GM19351 (cell line): ENCODE measurements at regions not wholly inside any gene's neighbourhood (a gene's known extent, or its start where the extent isn't known, plus 50 kb on each side); places are given as distances from the start of the nearest gene placed in this dataset.
A peak's percentile ranks its signal among the peaks of the same experiment; 100 is the strongest.
"Not testable (repeated sequence)": the region's sequence is repeated elsewhere in the genome, so short reads cannot be mapped to it uniquely, and the experiment has no call there.

Source experiments
- ATAC-seq: cut with Tn5 transposase; IDR thresholded peaks from one replicate; pipeline ENCODE4 v1.9.1; 2021; ENCODE audit warnings: mild to moderate bottlenecking, moderate library complexity; ENCODE audit not compliant: unreplicated experiment

DNA sequence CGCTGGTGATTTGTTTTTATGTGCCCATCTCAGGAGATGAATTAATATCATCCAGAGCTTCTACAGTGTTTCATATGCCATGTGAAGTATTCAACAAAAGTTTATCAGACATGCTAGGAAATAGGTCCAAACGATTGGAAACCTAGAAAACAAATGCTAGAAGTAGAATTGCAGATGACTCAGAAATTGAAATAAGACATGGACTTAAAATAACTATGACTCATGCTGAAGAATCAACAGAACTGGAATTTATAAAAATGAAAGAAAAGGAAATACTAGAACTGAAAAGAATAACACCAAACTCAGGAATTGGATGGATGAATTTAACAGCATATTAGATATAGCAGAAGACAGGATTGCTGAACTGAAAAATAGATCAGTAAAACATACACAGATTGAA lies 172.7 kb upstream of the GIMD1 start:
- ATAC-seq, result no peak

DNA sequence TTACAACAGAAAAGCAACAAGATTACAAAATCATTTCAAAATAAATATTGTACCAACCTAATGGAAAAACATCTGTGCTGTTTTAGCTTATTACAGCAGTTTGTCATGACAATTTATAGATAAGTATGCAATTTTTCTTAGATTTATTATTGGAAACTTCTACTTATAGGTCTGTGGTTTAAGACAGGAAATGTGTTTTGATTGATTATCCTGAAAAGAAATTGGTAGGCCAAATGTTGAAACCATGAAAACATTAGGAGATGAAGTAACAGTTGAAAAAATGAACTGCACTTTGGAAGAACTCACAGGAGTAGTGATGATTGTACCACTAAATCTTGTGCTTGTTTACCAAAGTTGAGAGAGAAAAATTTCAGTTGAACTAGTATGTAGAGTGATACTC lies 162.2 kb upstream of the GIMD1 start:
- ATAC-seq, result no peak

DNA sequence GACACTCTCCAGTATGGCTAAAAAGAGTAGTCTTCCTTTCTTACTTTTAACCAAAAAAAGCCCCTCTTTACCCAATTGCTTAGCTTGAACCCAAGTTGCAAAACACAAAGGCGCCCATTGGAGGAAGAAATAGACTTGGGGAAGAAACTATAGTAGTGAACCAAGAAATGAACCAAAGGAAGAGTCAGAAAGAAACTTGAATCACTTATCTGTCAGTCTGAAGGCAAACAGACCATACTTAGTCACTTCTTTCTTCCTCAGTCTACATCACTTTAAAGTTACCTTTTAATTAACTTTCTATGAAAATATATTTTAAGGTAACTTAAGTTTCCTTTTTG lies 161.4 kb upstream of the GIMD1 start:
- ATAC-seq, result peak; percentile 55

DNA sequence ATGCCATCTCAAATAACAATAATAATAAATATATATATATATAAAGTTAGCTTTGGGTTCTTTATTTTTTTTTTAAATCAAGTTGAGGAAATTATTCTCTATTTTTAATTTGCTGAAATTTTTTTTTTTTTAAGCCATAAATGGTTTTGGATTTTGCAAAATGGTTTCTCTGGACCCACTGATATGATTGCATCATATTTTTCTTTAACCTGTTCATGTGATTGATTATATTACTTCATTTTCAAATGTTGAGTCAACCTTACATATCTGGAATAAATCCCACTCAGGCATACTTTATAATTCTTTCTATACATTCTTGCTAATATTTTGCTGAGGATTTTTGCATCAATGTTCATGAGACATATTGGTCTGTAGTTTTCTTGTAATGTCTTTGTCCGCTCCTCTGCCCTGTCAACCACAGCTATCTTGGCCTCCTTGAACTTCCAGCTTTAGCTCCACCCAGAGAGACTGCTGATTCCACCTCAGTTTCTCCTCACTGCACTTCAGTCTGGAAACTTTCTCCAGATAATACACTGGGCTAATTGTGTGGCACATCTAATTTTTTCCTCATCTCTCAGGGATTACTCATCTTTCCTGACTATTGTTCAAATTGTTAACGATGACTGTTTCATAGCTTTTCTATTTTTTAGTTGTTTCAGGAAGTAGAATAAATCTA lies 160.9 kb upstream of the GIMD1 start:
- ATAC-seq, result no peak

DNA sequence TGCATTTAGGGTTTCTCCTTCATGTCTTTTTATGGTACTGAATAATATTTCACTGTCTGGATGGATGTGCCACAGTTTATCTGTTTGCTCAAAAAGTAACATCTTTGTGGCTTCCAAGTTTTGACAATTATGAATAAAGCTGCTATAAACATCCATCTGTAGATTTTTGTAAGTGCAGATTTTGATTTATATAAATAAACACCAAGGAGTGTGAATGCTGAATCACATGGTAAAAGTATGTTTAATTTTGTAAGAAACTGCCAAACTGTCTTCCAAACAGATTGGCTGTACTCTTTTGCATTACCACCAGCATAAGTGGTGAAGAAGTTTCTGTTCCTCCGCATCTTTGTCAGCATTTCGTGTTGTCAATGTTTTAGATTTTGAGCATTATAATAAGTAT lies 158.7 kb upstream of the GIMD1 start:
- ATAC-seq, result no peak

DNA sequence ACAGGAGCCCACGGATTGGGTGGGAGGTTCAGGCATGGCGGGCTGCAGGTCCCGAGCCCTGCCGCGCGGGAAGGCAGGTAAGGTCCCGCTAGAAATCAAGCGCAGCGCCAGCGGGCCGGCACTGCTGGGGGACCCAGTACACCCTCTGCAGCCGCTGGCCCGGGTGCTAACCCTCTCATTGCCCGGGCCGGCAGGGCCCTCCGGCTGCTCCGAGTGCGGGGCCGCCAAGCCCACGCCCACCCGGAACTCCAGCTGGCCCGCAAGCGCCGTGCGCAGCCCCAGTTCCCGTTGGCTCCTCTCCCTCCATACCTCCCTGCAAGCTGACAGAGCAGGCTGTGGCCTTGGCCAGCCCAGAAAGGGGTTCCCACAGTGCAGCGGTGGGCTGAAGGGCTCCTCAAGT lies 156.8 kb upstream of the GIMD1 start:
- ATAC-seq, result not testable (repeated sequence)

DNA sequence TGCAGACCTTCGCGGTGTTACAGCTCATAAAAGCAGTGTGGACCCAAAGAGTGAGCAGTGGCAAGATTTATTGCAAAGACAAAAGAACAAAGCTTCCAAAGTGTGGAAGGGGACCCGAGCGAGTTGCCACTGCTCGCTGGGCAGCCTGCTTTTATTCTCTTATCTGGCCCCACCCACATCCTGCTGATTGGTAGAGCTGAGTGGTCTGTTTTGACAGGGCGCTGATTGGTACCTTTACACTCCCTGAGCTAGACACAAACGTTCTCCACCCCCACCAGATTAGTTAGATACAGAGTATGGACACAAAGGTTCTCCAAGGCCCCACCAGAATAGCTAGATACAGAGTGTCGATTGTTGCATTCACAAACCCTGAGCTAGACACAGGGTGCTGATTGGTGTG lies 156.2 kb upstream of the GIMD1 start:
- ATAC-seq, result not testable (repeated sequence)

DNA sequence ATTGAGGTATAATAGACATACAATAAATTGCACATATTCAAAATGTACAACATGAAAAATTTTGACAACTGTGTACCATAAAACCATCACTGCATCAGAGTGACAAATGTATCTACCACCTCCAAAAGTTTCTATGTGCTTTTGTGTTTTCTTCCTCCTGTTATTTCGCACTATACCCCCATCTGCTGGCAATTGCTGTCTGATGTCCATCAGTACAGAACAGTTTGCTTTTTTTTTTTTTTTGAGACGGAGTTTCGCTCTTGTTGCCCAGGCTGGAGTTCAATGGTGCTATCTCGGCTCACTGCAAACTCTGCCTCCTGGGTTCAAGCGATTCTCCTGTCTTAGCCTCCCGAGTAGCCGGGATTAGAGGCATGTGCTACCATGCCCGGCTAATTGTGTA lies 154.3 kb upstream of the GIMD1 start:
- ATAC-seq, result no peak

DNA sequence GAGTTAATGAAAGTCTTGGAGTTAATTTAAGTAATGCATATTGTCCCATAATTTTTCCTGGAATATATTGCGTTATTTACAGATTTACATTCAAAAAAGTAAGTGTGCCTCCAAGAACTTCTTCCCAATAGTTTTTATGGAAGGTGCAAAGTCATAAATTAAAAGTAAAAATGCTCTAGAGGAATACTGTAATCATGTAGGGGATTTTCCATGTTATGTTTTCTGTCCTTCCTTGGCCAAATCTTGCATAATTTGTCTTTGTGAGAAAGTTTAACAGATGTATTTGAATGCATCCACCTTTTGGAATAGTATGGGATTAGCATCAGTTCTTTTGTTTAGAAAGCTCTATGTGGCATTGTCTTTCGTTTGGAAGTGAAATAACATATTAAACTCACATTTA lies 144.1 kb upstream of the GIMD1 start:
- ATAC-seq, result no peak

DNA sequence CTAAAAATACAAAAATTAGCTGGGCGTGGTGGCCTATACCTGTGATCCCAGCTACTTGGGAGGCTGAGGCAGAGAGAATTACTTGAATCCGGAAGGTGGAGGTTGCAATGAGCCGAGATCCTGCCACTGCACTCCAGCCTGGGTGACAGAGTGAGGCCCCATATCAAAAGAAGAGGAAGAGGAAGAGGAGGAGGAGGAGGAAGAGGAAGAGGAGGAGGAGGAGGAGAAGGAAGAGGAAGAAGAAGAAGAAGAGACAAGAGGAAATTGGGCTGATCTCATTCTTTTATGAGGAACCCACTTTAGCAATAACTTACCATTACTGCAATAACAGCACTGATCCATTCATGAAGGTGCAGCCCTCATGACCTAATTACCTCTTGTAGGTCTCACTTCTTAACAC lies 138.9 kb upstream of the GIMD1 start:
- ATAC-seq, result no peak

DNA sequence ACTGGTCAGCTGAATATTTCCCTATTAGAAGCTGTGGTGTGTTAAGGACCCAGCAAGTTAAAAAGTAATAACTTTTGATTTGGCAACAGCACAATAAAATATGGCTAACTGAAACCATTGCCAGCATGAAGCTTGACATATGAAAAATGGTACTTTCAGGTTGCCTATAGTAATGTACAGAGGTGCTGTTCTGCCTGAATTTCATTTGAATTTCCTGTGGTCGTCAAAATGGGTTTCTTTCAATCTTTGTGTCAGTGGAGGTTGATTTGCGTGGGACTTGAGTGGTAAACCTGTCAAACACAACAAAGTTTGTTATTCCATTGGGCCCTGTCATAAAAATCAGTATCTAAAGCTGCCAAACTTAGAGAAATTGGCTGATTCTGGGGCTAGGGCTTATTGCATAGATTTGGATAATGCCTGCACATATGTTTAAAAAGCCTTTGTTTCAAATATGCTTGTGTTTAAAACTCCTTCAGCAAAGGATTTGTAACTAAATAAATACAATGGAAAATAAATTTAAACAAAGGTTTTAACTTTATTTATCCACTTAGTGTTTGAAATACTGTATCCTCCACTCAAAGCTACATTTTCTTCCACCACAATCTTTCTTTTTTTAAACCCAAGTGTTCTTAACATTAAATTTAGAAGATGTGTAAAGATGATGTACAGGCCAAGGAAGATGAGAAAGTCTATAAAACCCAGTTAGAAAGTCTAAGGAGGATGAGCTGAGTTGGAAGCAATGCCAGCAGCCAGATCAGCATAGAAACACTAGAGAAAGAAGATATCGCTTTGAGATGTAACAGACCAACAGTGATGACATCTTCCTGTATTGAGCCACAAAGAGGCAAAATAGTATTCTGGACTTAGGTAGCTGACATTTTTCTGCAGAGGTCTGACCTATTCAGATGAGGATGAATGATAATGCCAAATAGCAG lies 134.8 kb upstream of the GIMD1 start:
- ATAC-seq, result no peak

DNA sequence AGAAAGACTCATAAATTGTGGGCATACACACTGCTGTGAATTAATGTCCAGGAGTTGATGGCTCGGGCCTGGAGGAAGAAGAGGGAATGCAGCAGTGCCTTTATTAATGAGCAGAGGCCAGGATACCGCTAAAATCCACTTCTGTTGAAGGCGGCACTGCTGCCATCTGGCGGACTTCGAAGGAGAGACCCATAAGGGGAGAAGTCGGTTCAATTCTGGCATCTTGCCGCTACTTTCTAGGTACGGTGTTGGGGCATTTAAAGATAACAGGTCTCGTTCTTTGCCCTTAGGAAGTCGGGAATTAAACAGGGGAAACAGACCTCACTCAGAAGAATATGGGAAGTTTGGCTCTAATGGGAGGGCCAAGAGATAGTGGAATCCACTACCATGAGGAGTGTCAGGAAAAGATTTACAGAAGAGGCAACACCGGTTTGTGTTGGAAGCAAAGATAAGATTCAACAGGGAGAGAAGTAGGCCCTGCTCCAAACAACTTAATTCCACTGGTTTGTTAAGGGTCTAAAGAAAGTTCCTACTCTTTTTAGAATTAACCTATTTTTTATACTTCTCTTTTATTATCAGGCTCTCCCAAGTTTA lies 133.6 kb upstream of the GIMD1 start:
- ATAC-seq, result peak; percentile 95

DNA sequence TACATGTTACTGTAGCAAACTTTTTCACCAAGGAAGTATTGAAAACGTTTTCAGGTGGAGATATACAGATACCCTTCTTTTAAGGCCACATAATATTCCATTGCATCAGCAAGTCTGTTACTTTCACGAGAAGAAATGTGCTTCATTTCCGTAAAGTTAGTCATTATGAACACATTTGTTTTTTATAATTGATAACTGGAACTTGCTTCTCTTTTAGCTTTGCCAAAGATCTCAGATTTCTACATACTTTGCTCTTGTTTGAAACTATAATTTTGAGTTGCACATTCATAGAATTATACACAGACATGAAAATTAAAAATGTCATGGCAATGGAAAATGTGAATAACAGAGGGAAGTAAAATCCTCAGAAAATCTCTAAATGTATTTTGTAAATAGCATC lies 128.7 kb upstream of the GIMD1 start:
- no peak for ATAC-seq

DNA sequence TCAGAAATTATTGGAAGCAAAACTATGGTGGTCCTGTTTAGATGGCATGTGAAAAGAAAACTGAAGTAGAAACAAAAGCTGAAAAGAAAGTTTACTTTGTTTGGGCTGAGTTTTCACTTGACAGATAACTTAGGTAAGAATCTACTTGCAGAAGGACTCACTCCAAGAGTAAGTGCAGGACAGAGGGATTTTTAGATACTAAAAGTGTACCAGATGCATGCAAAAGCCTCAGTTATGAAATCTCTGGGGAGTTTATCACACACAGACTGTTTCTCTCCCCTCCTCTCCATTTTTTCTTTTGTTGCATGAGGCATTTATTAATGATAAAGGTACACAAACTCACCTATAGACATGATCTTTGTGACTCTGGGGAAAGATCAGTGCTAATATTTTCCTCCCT lies 127.5 kb upstream of the GIMD1 start:
- ATAC-seq, result no peak

DNA sequence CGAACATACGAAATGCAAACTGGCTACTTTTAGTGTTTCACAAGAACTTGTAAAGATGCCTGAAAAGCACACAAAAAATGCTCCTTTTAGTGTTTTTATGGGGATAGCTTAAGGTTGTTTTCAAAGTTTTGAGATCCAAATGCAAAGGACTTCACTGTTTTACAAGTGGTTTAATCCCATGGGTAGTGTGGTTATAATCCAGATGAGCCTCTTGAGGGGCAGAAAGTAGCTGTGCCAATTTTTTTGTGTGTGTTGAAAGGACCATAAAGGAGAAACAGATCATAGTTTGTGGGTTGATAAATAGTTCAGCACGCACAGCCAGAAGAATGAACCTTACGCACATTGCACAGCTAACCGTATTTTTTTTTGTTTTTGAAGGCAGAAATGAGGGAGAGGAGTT lies 126.9 kb upstream of the GIMD1 start:
- ATAC-seq, result no peak

DNA sequence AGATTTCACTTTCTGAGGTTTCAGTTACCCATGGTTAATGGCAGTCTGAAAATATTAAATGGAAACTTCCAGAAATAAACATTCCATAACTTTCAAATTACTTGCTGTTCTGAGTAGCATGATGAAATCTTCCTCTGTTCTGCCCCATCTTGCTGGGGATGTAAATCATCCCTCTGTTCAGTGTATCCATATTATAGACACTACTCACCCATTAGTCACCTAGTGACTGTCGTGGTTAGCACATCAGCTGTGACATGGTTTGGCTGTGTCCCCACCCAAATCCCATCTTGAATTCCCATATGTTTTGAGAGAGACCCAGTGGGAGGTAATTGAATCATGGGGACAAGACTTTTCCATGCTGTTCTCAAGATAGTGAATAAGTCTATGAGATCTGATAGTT lies 125.5 kb upstream of the GIMD1 start:
- no peak for ATAC-seq

DNA sequence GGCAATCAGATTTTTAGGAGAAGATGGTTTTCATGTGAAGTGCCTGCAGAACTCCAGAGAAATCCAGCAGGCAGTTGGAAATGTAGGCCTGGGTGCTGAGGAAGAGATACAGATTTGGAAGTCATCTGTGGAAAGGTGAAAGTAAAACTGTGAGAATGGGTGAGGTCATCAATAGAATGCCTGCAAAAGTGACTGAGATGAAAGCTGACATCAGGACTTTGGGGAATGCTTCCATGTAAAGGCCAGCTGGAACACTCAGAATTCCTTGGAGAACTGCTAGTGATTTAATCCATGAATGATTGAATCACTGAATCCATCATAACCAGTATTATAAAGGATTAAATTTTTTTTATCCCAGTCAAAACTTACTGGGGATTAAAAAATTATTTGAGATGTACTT lies 124.5 kb upstream of the GIMD1 start:
- no peak for ATAC-seq

DNA sequence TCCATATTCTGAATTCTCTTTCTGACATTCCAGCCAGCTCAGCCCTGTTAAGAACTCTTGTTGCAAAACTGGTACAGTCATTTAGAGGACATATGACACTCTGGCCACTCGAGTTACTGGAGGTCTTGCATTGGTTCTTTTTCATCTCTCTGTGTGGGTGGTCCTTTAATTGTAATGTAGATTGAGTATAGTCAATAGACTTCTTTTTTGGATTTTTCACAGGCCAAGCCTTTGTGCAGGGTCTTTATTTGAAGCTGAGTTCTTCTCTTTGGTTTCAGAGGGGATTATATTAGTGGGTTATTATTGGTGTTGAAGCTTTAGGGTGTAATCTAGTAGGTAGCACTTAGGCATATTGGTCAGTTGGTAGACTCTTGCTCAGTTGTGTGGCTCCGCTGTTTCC lies 118.0 kb upstream of the GIMD1 start:
- ATAC-seq, result no peak

DNA sequence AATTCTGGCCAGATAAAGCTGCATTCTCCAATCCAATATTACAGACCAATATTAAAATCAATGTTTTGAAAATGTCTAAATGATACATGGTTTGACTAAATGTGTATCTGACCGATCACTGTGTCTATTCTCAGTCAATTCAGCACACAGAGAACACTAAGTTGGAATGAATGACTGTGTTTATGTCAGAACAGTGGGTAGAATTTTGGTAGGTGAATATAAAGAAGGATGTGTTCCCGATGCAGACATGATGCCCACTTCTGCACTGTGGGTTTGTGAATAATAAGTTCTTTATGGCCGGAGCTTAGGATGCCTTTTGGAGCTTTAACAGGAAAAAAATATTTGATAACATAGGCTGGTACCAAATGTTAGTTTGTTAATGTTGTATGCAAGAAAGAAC lies 113.2 kb upstream of the GIMD1 start:
- ATAC-seq, result no peak

DNA sequence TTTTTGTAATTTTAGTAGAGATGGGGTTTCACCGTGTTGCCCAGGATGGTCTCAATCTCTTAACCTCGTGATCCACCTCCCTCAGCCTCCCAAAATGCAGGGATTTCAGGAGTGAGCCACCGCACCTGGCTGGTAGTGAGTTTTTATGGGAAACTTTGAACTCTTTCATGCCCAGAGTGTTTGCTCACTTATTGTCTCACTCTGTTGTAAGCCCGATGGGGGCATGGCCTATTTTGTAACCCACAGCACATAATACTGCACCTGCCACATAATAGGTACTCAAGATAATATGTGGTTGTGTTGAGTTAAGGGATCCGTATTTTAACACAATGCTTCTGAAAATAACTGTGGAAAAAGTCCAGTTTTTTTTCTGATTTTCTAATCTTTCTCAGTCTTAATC lies 109.6 kb upstream of the GIMD1 start:
- ATAC-seq, result no peak

DNA sequence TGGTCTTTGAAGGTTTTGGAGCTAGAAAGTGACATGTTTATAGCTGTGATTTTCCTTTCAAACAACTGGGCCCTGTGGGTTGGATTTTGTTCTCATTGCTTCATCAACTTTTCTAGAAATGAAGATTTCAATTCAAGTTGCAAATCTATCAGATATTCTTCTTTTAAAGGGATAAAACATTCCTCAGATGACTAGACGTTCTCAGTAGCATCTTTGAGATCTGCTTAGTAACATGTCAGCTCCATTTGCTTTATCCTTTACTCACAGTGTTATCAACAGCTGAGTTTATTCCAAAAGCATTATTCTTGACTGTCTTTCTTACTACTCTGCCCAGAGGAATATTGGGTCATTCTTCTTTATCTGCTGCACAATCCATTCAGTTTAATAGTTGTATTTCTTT lies 108.2 kb upstream of the GIMD1 start:
- no peak for ATAC-seq

DNA sequence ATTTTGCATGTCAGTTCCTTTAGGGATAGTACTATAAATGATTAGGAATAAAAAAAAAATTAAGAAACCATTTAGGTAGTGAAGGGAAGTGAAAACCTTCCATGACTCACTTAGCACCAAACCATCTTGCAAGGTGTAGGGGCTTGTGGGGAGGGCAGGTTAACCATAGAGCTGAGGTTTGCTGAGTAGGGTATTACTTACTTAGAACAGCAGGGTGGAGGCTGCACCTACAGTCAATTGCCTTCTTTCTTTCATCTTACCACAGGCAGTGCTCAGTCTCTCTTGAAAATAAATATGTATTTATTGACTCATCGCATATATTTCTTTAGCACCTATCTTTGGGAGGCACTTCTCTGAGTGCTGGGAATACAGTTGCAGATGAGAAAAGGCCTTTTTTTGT lies 104.9 kb upstream of the GIMD1 start:
- ATAC-seq, result peak; percentile 52
